ENCODE measurements at regions not wholly inside any gene's neighbourhood (a gene's known extent, or its start where the extent isn't known, plus 50 kb on each side); places are given as distances from the start of the nearest gene placed in this dataset.
"Not testable (repeated sequence)": the region's sequence is repeated elsewhere in the genome, so short reads cannot be mapped to it uniquely, and the experiment has no call there.

DNA sequence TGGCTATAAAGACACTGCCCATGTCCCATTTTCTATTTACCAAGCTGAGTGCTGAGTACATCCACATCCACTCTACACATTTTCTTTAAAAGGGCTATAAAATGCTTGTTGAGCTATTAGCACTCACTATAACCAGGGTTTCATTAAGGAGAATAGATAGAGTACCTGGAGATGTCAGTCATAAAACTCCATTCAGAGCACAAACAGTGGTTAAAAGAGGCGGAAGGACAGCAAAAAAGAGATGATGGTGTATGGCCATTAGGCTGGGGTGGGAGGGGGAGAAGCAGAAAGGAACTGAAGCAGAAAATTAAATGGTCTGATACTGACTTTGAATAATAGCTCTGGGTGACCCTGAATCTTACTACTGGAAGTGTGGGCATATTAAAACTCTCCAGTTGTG lies 609.9 kb upstream of the MAP3K7 start:
- Histone ChIP-seq H3K27ac (no peak overlapping the region), H3K9me2 (ENCODE audit: insufficient read depth) (no peaks in the 10 kb centered on the region), H3F3A (ENCODE audit: insufficient read depth, low read depth) (no peaks in the 10 kb centered on the region), H3K36me3 (ENCODE audit: low read depth) (no peaks in the 10 kb centered on the region), H3K4me1 (replicated peaks; ENCODE audit: insufficient read depth) (no peaks in the 10 kb centered on the region), H3K4me3 (no peak overlapping the region), H3K27me3 (ENCODE audit: insufficient read depth, low read depth) (no peaks in the 10 kb centered on the region), H3K9me3 (ENCODE audit: insufficient read depth, low read depth) (no peaks in the 10 kb centered on the region), H3K79me2 (ENCODE audit: low read depth) (no peaks in the 10 kb centered on the region), H4K20me1 (ENCODE audit: insufficient read depth) (no peaks in the 10 kb centered on the region), H3K4me2 (no peak overlapping the region), H2AFZ (no peak overlapping the region)
- ChIA-PET CTCF (no interaction called here), POLR2A (ENCODE audit: unreplicated experiment) (no interaction called here)
- TF ChIP-seq, protein P1, sequence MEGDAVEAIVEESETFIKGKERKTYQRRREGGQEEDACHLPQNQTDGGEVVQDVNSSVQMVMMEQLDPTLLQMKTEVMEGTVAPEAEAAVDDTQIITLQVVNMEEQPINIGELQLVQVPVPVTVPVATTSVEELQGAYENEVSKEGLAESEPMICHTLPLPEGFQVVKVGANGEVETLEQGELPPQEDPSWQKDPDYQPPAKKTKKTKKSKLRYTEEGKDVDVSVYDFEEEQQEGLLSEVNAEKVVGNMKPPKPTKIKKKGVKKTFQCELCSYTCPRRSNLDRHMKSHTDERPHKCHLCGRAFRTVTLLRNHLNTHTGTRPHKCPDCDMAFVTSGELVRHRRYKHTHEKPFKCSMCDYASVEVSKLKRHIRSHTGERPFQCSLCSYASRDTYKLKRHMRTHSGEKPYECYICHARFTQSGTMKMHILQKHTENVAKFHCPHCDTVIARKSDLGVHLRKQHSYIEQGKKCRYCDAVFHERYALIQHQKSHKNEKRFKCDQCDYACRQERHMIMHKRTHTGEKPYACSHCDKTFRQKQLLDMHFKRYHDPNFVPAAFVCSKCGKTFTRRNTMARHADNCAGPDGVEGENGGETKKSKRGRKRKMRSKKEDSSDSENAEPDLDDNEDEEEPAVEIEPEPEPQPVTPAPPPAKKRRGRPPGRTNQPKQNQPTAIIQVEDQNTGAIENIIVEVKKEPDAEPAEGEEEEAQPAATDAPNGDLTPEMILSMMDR (conservative IDR thresholded peaks at IDR 0.05): no peak
- TF ChIP-seq EZH2 (IDR thresholded peaks at IDR 0.05; ENCODE audit: low read depth): no peak
- BruUV-seq (replicated peaks): no TSS peak
- intact Hi-C loops (cut with micrococcal nuclease; ENCODE audit: unreplicated experiment): no loop called here
- no peak for DNase-seq

DNA sequence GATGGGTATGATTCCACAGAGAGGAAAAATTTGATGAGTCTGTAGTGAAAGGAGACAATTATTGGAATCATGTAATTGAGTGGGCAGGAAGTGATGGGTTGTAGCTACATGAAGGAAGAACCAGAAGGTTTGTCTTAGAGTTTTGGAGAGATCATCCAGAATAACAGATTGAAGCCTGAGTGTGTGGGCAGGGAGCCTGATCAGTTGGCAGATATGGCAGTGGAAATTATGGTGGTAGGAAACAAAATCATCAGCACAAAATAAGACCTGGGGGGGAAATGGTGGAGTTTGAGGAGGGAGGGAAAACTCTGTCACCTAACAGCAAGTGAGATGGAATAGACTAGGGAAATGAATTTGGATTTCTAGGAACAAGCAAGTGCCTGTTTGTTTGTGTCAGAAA lies 606.6 kb upstream of the MAP3K7 start:
- H3K27me3 ChIP-seq (ENCODE audit: insufficient read depth, low read depth): no peaks in the 10 kb centered on the region
- H3K9me2 ChIP-seq (ENCODE audit: insufficient read depth): no peaks in the 10 kb centered on the region
- CTCF ChIA-PET: interaction anchor here (0.7 kb wide), 1 partner anchor 18 kb away, joined by 3 read pairs; no protein-coding TSS in a partner anchor
- H3K36me3 ChIP-seq (ENCODE audit: low read depth): no peaks in the 10 kb centered on the region
- H3K9me3 ChIP-seq (ENCODE audit: insufficient read depth, low read depth): no peaks in the 10 kb centered on the region
- POLR2A ChIA-PET (ENCODE audit: unreplicated experiment): no interaction called here
- H2AFZ ChIP-seq: no peak overlapping the region
- no peaks in the 10 kb centered on the region for H4K20me1 ChIP-seq (ENCODE audit: insufficient read depth)
- BruUV-seq (replicated peaks): no TSS peak
- TF ChIP-seq, protein P1 (conservative IDR thresholded peaks at IDR 0.05): no peak
- TF ChIP-seq EZH2 (IDR thresholded peaks at IDR 0.05; ENCODE audit: low read depth): no peak
- no peaks in the 10 kb centered on the region for H3K79me2 ChIP-seq (ENCODE audit: low read depth)
- no peak overlapping the region for H3K4me3 ChIP-seq
- intact Hi-C loops (cut with micrococcal nuclease; ENCODE audit: unreplicated experiment): no loop called here
- no peak overlapping the region for H3K27ac ChIP-seq
- no peak for DNase-seq
- no peaks in the 10 kb centered on the region for H3F3A ChIP-seq (ENCODE audit: insufficient read depth, low read depth)
- no peak overlapping the region for H3K4me2 ChIP-seq
- H3K4me1 ChIP-seq (replicated peaks; ENCODE audit: insufficient read depth): no peaks in the 10 kb centered on the region

DNA sequence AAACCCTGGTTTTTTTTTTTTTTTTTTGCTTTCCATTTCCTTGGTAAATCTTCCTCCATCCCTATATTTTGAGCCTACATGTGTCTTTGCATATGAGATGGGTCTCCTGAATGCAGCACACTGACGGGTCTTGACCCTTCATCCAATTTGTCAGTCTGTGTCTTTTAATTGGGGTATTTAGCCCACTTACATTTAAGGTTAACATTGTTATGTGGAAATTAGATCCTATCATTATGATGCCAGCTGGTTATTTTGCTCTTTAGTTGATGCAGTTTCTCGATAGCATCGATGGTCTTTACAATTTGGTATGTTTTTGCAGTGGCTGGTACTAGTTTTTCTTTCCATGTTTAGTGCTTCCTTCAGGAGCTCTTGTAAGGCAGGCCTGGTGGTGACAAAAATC lies 603.2 kb upstream of the MAP3K7 start:
- H3K36me3 ChIP-seq (ENCODE audit: low read depth); DNase-seq; H2AFZ ChIP-seq; H3K9me3 ChIP-seq (ENCODE audit: insufficient read depth, low read depth); H3K9me2 ChIP-seq (ENCODE audit: insufficient read depth); CTCF ChIA-PET; H3K27me3 ChIP-seq (ENCODE audit: insufficient read depth, low read depth); H3K4me3 ChIP-seq; BruUV-seq (replicated peaks); H3K27ac ChIP-seq; H4K20me1 ChIP-seq (ENCODE audit: insufficient read depth); H3K4me1 ChIP-seq (replicated peaks; ENCODE audit: insufficient read depth); intact Hi-C loops (cut with micrococcal nuclease; ENCODE audit: unreplicated experiment); H3K4me2 ChIP-seq; POLR2A ChIA-PET (ENCODE audit: unreplicated experiment); H3F3A ChIP-seq (ENCODE audit: insufficient read depth, low read depth); H3K79me2 ChIP-seq (ENCODE audit: low read depth): not testable (repeated sequence)

DNA sequence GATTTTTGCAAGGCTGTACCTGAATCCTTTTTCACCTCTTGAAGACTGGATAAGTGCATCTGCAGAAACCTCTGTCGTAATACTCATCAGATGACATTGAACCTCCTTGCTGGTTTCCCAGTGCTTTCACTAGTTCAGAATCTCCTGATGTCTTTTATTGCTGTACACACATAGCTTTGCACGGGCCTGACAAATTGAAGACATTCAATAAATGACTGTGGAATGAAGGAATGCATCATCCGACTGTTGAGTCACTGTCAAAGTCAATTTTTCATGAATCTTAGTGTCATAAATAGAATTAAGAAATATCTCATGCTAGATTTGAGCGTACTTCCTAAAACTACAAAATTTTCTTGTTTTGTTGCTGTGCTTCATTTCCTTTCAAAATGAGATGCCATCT lies 598.2 kb upstream of the MAP3K7 start:
- no peak overlapping the region for H3K4me3 ChIP-seq
- TF ChIP-seq, protein P1 (conservative IDR thresholded peaks at IDR 0.05): no peak
- TF ChIP-seq EZH2 (IDR thresholded peaks at IDR 0.05; ENCODE audit: low read depth): no peak
- no peak overlapping the region for H3K4me2 ChIP-seq
- no TSS peak for BruUV-seq (replicated peaks)
- H3K27ac ChIP-seq: no peak overlapping the region
- H2AFZ ChIP-seq: no peak overlapping the region
- ChIA-PET CTCF (no interaction called here), POLR2A (ENCODE audit: unreplicated experiment) (no interaction called here)
- no peaks in the 10 kb centered on the region for H3K9me2 ChIP-seq (ENCODE audit: insufficient read depth)
- intact Hi-C loops (cut with micrococcal nuclease; ENCODE audit: unreplicated experiment): no loop called here
- H4K20me1 ChIP-seq (ENCODE audit: insufficient read depth): no peaks in the 10 kb centered on the region
- H3K4me1 ChIP-seq (replicated peaks; ENCODE audit: insufficient read depth): no peaks in the 10 kb centered on the region
- DNase-seq: no peak
- H3K9me3 ChIP-seq (ENCODE audit: insufficient read depth, low read depth): no peaks in the 10 kb centered on the region
- H3F3A ChIP-seq (ENCODE audit: insufficient read depth, low read depth): no peaks in the 10 kb centered on the region
- H3K79me2 ChIP-seq (ENCODE audit: low read depth): no peaks in the 10 kb centered on the region
- H3K36me3 ChIP-seq (ENCODE audit: low read depth): no peaks in the 10 kb centered on the region
- H3K27me3 ChIP-seq (ENCODE audit: insufficient read depth, low read depth): no peaks in the 10 kb centered on the region
